B cell (primary cell): ENCODE measurements at regions not wholly inside any gene's neighbourhood (a gene's known extent, or its start where the extent isn't known, plus 50 kb on each side); places are given as distances from the start of the nearest gene placed in this dataset.

Source experiments
- EZH2 ChIP-seq: IDR thresholded peaks from 2 replicates; pipeline ENCODE4 v1.6.1; 2012; ENCODE audit warnings: borderline replicate concordance, low read depth, mild to moderate bottlenecking, moderate library complexity, low read length; ENCODE audit not compliant: insufficient read depth, poor library complexity, severe bottlenecking
- TF ChIP-seq, protein P1 (sequence below): fragments of 200-600 bp; IDR thresholded peaks from one replicate; pipeline ENCODE4 v1.8.0; 2022; ENCODE audit warnings: antibody characterized with exemption, mild to moderate bottlenecking

- TF ChIP-seq, protein P1, sequence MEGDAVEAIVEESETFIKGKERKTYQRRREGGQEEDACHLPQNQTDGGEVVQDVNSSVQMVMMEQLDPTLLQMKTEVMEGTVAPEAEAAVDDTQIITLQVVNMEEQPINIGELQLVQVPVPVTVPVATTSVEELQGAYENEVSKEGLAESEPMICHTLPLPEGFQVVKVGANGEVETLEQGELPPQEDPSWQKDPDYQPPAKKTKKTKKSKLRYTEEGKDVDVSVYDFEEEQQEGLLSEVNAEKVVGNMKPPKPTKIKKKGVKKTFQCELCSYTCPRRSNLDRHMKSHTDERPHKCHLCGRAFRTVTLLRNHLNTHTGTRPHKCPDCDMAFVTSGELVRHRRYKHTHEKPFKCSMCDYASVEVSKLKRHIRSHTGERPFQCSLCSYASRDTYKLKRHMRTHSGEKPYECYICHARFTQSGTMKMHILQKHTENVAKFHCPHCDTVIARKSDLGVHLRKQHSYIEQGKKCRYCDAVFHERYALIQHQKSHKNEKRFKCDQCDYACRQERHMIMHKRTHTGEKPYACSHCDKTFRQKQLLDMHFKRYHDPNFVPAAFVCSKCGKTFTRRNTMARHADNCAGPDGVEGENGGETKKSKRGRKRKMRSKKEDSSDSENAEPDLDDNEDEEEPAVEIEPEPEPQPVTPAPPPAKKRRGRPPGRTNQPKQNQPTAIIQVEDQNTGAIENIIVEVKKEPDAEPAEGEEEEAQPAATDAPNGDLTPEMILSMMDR = no peak
- no peak for TF ChIP-seq EZH2
Measured at GRCh38 chr5:159422361-159422760, 92.1 kb upstream of the IL12B start.
